ENCODE measurements at regions not wholly inside any gene's neighbourhood (a gene's known extent, or its start where the extent isn't known, plus 50 kb on each side); places are given as distances from the start of the nearest gene placed in this dataset.
A peak's percentile ranks its signal among the peaks of the same experiment; 100 is the strongest.

- no peak overlapping the region for H3K27ac ChIP-seq
- TF ChIP-seq FOXP2 (optimal IDR thresholded peaks at IDR 0.05; ENCODE audit: control extremely low read depth, extremely low read length, insufficient read depth) (no peak), EZH2 (IDR thresholded peaks at IDR 0.05) (no peak), POLR2AphosphoS5 (IDR thresholded peaks at IDR 0.05; ENCODE audit: borderline replicate concordance, low read depth, low read length) (no peak)
- no peak overlapping the region for H3K9ac ChIP-seq (ENCODE audit: insufficient read length)
Measured at GRCh38 chr1:86272083-86272482, 115.5 kb upstream of the COL24A1 start.

GRCh38 chr1:86271046-86271445 is 114.5 kb upstream of the COL24A1 start:
- TF ChIP-seq FOXP2 (optimal IDR thresholded peaks at IDR 0.05; ENCODE audit: control extremely low read depth, extremely low read length, insufficient read depth) (no peak), POLR2AphosphoS5 (IDR thresholded peaks at IDR 0.05; ENCODE audit: borderline replicate concordance, low read depth, low read length) (no peak), EZH2 (IDR thresholded peaks at IDR 0.05) (no peak)
- Histone ChIP-seq H3K9me3 (ENCODE audit: low read depth, low read length) (no peaks in the 10 kb centered on the region), H3K36me3 (ENCODE audit: insufficient read depth, low read length) (no peaks in the 10 kb centered on the region), H3K9ac (ENCODE audit: insufficient read length) (no peak overlapping the region), H3K4me3 (no peak overlapping the region), H3K27ac (no peak overlapping the region)
- DNase-seq (ENCODE audit: low read depth, low spot score), result no peak

More at GRCh38 chr1:86272083-86272482, 115.5 kb upstream of the COL24A1 start:
- H3K4me3 ChIP-seq, result no peak overlapping the region
- DNase-seq (ENCODE audit: low read depth, low spot score), result no peak
- H3K9me3 ChIP-seq (ENCODE audit: low read depth, low read length), result no peaks in the 10 kb centered on the region
- H3K36me3 ChIP-seq (ENCODE audit: insufficient read depth, low read length), result no peaks in the 10 kb centered on the region

GRCh38 chr1:86263101-86263500 is 106.5 kb upstream of the COL24A1 start:
- DNase-seq (ENCODE audit: low read depth, low spot score), result no peak
- no peak overlapping the region for H3K4me3 ChIP-seq
- no peaks in the 10 kb centered on the region for H3K9me3 ChIP-seq (ENCODE audit: low read depth, low read length)
- H3K27ac ChIP-seq, result no peak overlapping the region
- no peaks in the 10 kb centered on the region for H3K36me3 ChIP-seq (ENCODE audit: insufficient read depth, low read length)
- TF ChIP-seq EZH2 (IDR thresholded peaks at IDR 0.05), result no peak
- TF ChIP-seq POLR2AphosphoS5 (IDR thresholded peaks at IDR 0.05; ENCODE audit: borderline replicate concordance, low read depth, low read length), result no peak
- TF ChIP-seq FOXP2 (optimal IDR thresholded peaks at IDR 0.05; ENCODE audit: control extremely low read depth, extremely low read length, insufficient read depth), result no peak
- no peak overlapping the region for H3K9ac ChIP-seq (ENCODE audit: insufficient read length)

GRCh38 chr1:86260476-86260875 is 103.9 kb upstream of the COL24A1 start:
- Histone ChIP-seq H3K36me3 (ENCODE audit: insufficient read depth, low read length) (no peaks in the 10 kb centered on the region), H3K9ac (ENCODE audit: insufficient read length) (no peak overlapping the region), H3K9me3 (ENCODE audit: low read depth, low read length) (no peaks in the 10 kb centered on the region), H3K27ac (no peak overlapping the region), H3K4me3 (no peak overlapping the region)
- TF ChIP-seq EZH2 (IDR thresholded peaks at IDR 0.05) (no peak), FOXP2 (optimal IDR thresholded peaks at IDR 0.05; ENCODE audit: control extremely low read depth, extremely low read length, insufficient read depth) (no peak), POLR2AphosphoS5 (IDR thresholded peaks at IDR 0.05; ENCODE audit: borderline replicate concordance, low read depth, low read length) (no peak)
- DNase-seq (ENCODE audit: low read depth, low spot score), result no peak

GRCh38 chr1:86259390-86259789 is 102.8 kb upstream of the COL24A1 start:
- no peak for TF ChIP-seq EZH2 (IDR thresholded peaks at IDR 0.05)
- TF ChIP-seq POLR2AphosphoS5 (IDR thresholded peaks at IDR 0.05; ENCODE audit: borderline replicate concordance, low read depth, low read length), result no peak
- no peak for TF ChIP-seq FOXP2 (optimal IDR thresholded peaks at IDR 0.05; ENCODE audit: control extremely low read depth, extremely low read length, insufficient read depth)
- H3K36me3 ChIP-seq (ENCODE audit: insufficient read depth, low read length), result no peaks in the 10 kb centered on the region
- DNase-seq (ENCODE audit: low read depth, low spot score), result no peak

GRCh38 chr1:86258101-86258500 is 101.5 kb upstream of the COL24A1 start:
- no peak overlapping the region for H3K9ac ChIP-seq (ENCODE audit: insufficient read length)
- no peaks in the 10 kb centered on the region for H3K36me3 ChIP-seq (ENCODE audit: insufficient read depth, low read length)
- no peak for DNase-seq (ENCODE audit: low read depth, low spot score)
- H3K9me3 ChIP-seq (ENCODE audit: low read depth, low read length), result no peaks in the 10 kb centered on the region
- no peak overlapping the region; the same call in 1 of the 2 replicates for H3K4me3 ChIP-seq
- no peak overlapping the region for H3K27ac ChIP-seq
- no peak for TF ChIP-seq POLR2AphosphoS5 (IDR thresholded peaks at IDR 0.05; ENCODE audit: borderline replicate concordance, low read depth, low read length)
- TF ChIP-seq FOXP2 (optimal IDR thresholded peaks at IDR 0.05; ENCODE audit: control extremely low read depth, extremely low read length, insufficient read depth), result no peak
- no peak for TF ChIP-seq EZH2 (IDR thresholded peaks at IDR 0.05)

More at GRCh38 chr1:86259390-86259789, 102.8 kb upstream of the COL24A1 start:
- Histone ChIP-seq H3K9ac (ENCODE audit: insufficient read length) (no peak overlapping the region), H3K4me3 (no peak overlapping the region), H3K27ac (no peak overlapping the region), H3K9me3 (ENCODE audit: low read depth, low read length) (no peaks in the 10 kb centered on the region)

- no peak for TF ChIP-seq EZH2 (IDR thresholded peaks at IDR 0.05)
- no peak for TF ChIP-seq POLR2AphosphoS5 (IDR thresholded peaks at IDR 0.05; ENCODE audit: borderline replicate concordance, low read depth, low read length)
- TF ChIP-seq FOXP2 (optimal IDR thresholded peaks at IDR 0.05; ENCODE audit: control extremely low read depth, extremely low read length, insufficient read depth), result no peak
- DNase-seq (ENCODE audit: low read depth, low spot score), result no peak
- Histone ChIP-seq H3K9me3 (ENCODE audit: low read depth, low read length) (no peaks in the 10 kb centered on the region), H3K4me3 (peak overlapping the region; percentile 20; the same call in 1 of the 2 replicates), H3K36me3 (ENCODE audit: insufficient read depth, low read length) (no peaks in the 10 kb centered on the region), H3K27ac (no peak overlapping the region), H3K9ac (ENCODE audit: insufficient read length) (no peak overlapping the region)
Measured at GRCh38 chr1:86247597-86248279, 91.2 kb upstream of the COL24A1 start.

GRCh38 chr1:86245566-86246190 is 89.1 kb upstream of the COL24A1 start:
- H3K36me3 ChIP-seq (ENCODE audit: insufficient read depth, low read length), result no peaks in the 10 kb centered on the region
- H3K9me3 ChIP-seq (ENCODE audit: low read depth, low read length), result no peaks in the 10 kb centered on the region
- no peak overlapping the region for H3K27ac ChIP-seq
- DNase-seq (ENCODE audit: low read depth, low spot score), result no peak
- no peak overlapping the region for H3K9ac ChIP-seq (ENCODE audit: insufficient read length)
- TF ChIP-seq FOXP2 (optimal IDR thresholded peaks at IDR 0.05; ENCODE audit: control extremely low read depth, extremely low read length, insufficient read depth) (no peak), EZH2 (IDR thresholded peaks at IDR 0.05) (no peak), POLR2AphosphoS5 (IDR thresholded peaks at IDR 0.05; ENCODE audit: borderline replicate concordance, low read depth, low read length) (no peak)
- H3K4me3 ChIP-seq, result no peak overlapping the region
